SK-N-SH (cell line): ENCODE measurements at regions not wholly inside any gene's neighbourhood (a gene's known extent, or its start where the extent isn't known, plus 50 kb on each side); places are given as distances from the start of the nearest gene placed in this dataset.

Source experiments
- CHD2 ChIP-seq: fragments of 150-350 bp; IDR thresholded peaks from 2 replicates; pipeline ENCODE4 v1.6.1; 2018; ENCODE audit warnings: low read length; ENCODE audit not compliant: partially characterized antibody
- CTCF ChIP-seq: fragments of 200-600 bp; sonication (generic); IDR thresholded peaks from 2 replicates; pipeline ENCODE4 v1.6.1; 2017; ENCODE audit warnings: antibody characterized with exemption, mild to moderate bottlenecking, moderate library complexity
- EZH2phosphoT487 ChIP-seq: fragments of 200-600 bp; sonication (generic); IDR thresholded peaks from 2 replicates; pipeline ENCODE4 v1.6.1; 2017; ENCODE audit warnings: low read depth, mixed run types, mild to moderate bottlenecking, antibody characterized with exemption, moderate library complexity, borderline replicate concordance
- GATA2 ChIP-seq: sonication (generic); formaldehyde crosslinking; IDR thresholded peaks from 2 replicates; pipeline ENCODE4 v1.5.0; 2020; ENCODE audit warnings: mild to moderate bottlenecking, missing genetic modification reagents
- JUND ChIP-seq: IDR thresholded peaks from 2 replicates; pipeline ENCODE4 v1.4.0; 2012
- NFIC ChIP-seq: IDR thresholded peaks from 2 replicates; pipeline ENCODE4 v1.4.0; 2012; ENCODE audit warnings: borderline replicate concordance
- POLR2AphosphoS5 ChIP-seq: IDR thresholded peaks from 2 replicates; pipeline ENCODE4 v1.6.1; 2012; ENCODE audit warnings: low read depth, low read length
- RFX5 ChIP-seq: IDR thresholded peaks from 2 replicates; pipeline ENCODE4 v1.6.1; 2012; ENCODE audit warnings: mild to moderate bottlenecking, improper control_type of control experiment, low read length
- RXRA ChIP-seq: IDR thresholded peaks from 2 replicates; pipeline ENCODE4 v1.4.0; 2012; ENCODE audit warnings: low read depth, mild to moderate bottlenecking, borderline replicate concordance
- TAF1 ChIP-seq: IDR thresholded peaks from 2 replicates; pipeline ENCODE4 v1.6.1; 2012; ENCODE audit warnings: low read depth, mild to moderate bottlenecking, low read length, moderate library complexity, borderline replicate concordance
- TEAD4 ChIP-seq: IDR thresholded peaks from 2 replicates; pipeline ENCODE4 v1.4.0; 2012; ENCODE audit warnings: mild to moderate bottlenecking, borderline replicate concordance; ENCODE audit not compliant: insufficient read depth
- USF1 ChIP-seq: IDR thresholded peaks from 2 replicates; pipeline ENCODE4 v1.4.0; 2012; ENCODE audit warnings: low read depth, borderline replicate concordance
- ZBTB33 ChIP-seq: IDR thresholded peaks from 2 replicates; pipeline ENCODE4 v1.4.0; 2012; ENCODE audit warnings: low read depth, borderline replicate concordance

GRCh38 chr4:182141061-182141460 is 102.1 kb upstream of the TENM3 start:
- TF ChIP-seq CTCF (no peak), ZBTB33 (no peak), TAF1 (no peak), POLR2AphosphoS5 (no peak), JUND (no peak), TEAD4 (no peak), NFIC (no peak), RXRA (no peak), USF1 (no peak), GATA2 (CRISPR knock-in tag) (no peak), CHD2 (no peak), RFX5 (no peak), EZH2phosphoT487 (no peak)
